HPDE6-E6E7 (cell line): ENCODE measurements at regions not wholly inside any gene's neighbourhood (a gene's known extent, or its start where the extent isn't known, plus 50 kb on each side); places are given as distances from the start of the nearest gene placed in this dataset.
A peak's percentile ranks its signal among the peaks of the same experiment; 100 is the strongest.
"Not testable (repeated sequence)": the region's sequence is repeated elsewhere in the genome, so short reads cannot be mapped to it uniquely, and the experiment has no call there.

Experiments
- DNase-seq: peaks from one replicate; pipeline ENCODE4 v3.0.0; 2011; ENCODE audit warnings: missing footprints; ENCODE audit errors: extremely low spot score

DNA sequence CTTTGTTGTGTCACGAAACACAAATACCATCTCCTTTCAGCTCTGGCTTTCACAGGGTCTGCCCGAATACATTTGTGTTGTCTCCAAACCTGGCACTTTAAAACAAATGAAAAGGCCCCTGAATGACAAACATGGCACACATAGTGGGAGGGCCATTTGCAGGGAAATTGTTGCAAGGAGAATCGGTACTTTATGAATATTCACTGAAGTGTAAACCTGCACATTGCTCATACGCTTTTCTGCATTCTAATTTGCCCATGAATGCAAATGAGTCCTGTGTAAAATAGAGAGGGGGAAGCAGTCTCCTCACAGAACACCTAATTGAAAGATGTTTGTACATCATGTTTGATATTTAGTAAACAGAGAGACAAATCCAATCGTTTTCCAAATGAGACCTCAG lies 82.7 kb upstream of the PCDH8 start:
- DNase-seq = no peak

DNA sequence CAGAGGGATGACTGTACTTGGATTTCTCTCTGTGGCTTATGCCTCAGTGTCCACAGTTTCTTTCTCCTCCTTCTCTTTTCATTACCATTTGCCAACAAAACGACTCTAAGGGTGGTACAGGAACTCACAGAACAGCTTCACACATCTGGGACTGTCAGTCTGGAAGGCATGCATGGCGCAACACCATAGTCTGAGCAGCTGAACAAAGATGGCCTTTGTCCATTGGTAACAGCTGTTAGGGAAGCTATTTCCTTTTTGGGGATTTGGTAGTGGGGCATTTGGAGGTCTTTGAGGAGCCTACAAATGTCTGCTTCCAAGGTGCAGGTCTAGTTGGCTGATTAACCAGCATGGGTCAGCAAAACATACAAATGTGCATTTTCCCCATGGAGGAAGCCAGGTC lies 81.4 kb upstream of the PCDH8 start:
- DNase-seq = no peak

GRCh38 chr13:52926971-52927370 lies 78.5 kb upstream of the PCDH8 start:
- DNase-seq = peak; percentile 3

- peak; percentile 63 for DNase-seq
Observed at GRCh38 chr13:52925775-52926285, 77.4 kb upstream of the PCDH8 start.

DNA sequence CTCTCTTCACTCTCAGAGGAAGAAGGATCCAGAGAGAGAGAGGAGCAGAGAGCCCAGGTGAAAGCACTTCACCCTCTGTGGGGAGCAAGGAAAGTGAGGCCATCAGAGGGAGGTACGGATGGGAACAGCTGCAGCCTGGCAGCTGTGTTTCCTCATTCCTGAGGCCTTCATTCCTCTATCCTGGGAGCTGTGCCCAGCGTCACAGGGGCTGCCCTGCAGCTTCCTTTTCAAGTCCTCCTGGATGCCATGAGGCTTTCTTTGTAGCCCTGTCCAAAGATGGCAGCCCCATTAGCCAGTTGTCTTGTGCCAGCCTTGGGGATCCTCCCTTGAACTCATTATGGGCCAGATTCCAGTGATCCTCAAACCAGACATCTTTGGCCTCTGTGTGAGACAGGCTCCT lies 76.8 kb upstream of the PCDH8 start:
- no peak for DNase-seq

- no peak for DNase-seq
Observed at GRCh38 chr13:52924289-52925148, 76.1 kb upstream of the PCDH8 start.

DNA sequence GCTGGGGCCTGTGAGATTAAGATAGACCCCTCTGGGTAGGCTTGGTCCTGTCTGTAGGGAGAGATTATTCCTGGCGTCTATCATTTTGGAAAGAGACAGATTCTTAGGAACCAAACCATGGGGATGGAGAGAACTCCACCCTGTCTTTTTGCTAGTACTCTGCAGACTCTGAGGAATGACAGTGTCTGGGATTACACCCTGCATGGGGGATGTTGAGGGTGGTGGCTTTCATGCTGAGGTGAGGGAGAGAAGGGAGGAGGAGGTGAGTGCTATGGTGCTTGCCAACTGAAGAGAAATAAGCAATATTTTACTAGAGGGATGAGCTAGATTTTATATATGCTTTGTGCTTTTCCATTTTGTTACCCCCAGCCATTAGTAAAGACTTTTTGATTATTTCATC lies 74.5 kb upstream of the PCDH8 start:
- no peak for DNase-seq

DNA sequence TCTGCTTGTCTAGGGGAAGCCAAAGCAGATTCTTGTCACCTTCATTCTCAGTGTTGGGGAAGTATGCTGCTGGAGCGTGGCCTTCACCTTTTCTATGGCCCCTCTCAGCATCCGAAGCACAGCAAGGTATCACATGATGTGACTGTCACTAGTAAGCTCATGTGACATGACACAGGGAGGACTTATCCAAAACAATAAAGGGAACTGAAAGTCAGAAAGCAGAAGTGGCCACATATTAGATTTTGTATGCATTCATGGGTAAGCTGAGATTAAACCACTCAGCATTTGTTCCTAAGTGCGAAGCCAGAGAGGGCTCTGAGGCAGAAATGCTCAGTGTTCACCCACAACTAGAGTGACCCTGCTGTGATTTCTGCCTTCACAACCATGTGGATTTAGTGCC lies 72.8 kb upstream of the PCDH8 start:
- DNase-seq = no peak

DNA sequence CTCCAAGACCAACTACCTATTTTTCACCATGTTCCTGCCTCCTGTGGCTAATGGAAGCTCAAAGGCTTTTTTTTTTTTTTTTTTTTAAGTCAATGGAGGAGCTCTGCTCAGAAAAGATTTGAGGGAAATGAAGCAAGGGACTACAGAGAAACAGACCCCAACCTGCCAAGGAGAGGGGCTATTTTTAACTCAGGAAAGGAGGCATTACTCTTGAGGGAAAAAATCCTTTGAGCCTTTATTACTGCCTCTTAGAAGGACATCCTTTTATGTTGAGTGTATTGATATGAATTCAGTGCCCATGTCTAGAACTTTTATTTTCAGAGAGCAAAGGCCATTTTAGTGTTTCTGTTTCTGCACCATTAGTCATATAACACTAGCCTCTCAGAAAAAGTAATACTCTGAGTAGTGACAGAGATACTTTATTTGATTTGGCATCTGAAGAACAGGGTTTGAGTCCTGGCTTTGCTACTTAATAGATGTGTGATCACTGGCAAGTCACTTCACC lies 68.1 kb upstream of the PCDH8 start:
- DNase-seq = no peak

DNA sequence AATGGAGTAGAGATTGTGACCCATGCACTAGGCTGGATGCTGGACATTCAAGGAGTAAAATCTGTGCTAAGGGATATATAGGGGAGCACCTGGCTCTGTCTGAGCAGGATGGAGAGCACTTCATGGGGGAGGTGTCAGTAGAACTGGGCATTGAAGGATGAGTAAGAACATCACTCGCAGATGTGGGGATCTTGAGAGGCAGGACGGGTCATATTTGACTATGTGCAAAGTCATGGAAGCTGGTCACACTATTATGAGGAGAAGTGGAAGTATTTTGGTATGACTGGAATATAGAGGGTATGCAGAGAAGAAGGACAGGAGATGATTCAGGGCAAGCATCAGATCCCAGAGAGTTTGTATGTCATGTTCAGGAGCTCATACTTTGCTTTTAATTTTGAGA lies 62.9 kb upstream of the PCDH8 start:
- DNase-seq = no peak

DNA sequence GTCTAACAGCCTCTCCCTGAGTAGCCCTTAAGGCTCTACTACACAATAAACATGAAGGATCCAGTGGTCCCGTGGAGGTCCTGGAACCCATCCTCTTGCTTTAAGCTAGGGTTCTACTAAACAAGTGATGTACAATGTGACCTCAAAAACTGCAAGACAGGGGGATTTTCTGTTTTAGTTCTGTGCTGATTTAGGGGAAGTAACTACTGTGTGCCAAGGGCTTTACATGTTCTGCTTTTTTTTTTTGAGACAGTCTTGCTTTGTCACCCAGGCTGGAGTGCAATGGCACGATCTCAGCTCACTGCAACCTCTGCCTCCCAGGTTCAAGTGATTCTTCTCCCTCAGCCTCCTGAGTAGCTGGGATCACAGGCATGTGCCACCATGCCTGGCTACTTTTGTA lies 61.9 kb upstream of the PCDH8 start:
- not testable (repeated sequence) for DNase-seq

DNA sequence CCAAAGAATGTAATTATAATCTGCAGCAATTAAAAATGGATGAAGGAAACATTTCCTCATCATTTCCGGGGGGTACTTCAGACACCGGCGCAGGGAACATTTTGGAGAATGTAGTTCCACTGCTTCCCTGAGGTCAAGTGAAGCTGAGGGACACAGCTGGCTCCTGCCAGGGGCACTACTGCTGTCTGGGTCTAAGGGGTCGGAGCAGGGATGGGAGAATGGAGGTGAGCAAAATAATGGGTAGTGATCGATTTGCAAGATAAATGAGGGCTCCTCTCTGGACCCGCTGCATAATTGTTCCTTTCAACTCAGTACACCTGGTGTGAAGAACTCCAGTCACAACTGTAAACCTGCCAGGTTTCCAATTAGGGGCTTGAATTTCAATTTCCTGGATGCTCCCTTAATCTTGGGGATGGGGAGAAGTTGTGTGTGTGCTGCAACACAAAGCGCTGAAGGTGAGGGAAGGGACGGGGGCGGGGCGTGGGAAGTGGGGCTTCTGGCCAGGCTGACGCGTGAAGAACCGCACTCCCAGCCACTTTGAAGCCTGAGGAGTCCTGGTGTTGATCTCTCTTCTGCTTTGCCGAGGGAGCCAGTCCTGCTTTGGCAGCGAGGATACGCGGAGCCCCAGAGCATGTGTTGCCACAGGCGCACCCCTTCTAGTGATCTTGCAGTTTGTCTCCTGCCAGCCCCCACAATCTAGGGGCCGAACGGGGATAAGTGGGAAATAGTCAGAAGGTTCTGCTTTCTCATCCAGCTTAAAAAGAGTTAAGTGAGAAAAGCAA lies 57.9 kb upstream of the PCDH8 start:
- DNase-seq = no peak

DNA sequence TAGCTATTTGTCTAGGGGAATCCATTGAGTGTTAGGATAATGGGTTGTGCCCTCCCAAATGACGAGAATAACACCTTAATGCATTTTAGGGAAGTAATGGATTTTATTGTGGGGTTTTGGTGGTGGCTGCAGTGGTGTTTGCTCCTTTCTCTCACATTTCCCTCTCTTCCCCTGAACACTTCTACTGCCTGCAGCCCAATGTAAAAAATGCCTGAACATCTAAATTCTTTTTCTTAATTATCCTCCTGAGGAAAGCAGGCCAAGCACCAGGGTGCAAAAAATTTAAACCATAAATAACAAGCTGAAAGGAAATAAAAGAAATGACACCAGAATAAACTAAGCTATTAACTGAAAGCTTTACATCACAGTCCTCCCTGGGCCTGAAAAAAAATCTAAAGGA lies 57.3 kb upstream of the PCDH8 start:
- DNase-seq = no peak

- no peak for DNase-seq
Observed at GRCh38 chr13:52903320-52903719, 54.9 kb upstream of the PCDH8 start.

GRCh38 chr13:52899206-52899605 lies 50.8 kb upstream of the PCDH8 start:
- no peak for DNase-seq
